WI38 (cell line): ENCODE measurements at regions not wholly inside any gene's neighbourhood (a gene's known extent, or its start where the extent isn't known, plus 50 kb on each side); places are given as distances from the start of the nearest gene placed in this dataset.

Experiments used
- H3K4me3 ChIP-seq: 2 replicates; pipeline ENCODE4 v1.5.1; 2011; ENCODE audit warnings: low read depth, mild to moderate bottlenecking, control low read depth, low read length
- CTCF ChIP-seq: IDR thresholded peaks from 2 replicates; pipeline ENCODE4 v1.5.1; 2012; ENCODE audit warnings: low read depth, mild to moderate bottlenecking, control low read depth, low read length

GRCh38 chr6:119978274-119978889 is 628.8 kb upstream of the MAN1A1 start:
- H3K4me3 ChIP-seq = no peak overlapping the region
- no peak for TF ChIP-seq CTCF

- no peak for TF ChIP-seq CTCF
- no peak overlapping the region for H3K4me3 ChIP-seq
These were observed 625.0 kb upstream of the MAN1A1 start for GRCh38 chr6:119974430-119975159.

- TF ChIP-seq CTCF = no peak
- no peak overlapping the region for H3K4me3 ChIP-seq
These were observed 616.9 kb upstream of the MAN1A1 start for GRCh38 chr6:119966484-119966883.

GRCh38 chr6:119965900-119966299 is 616.3 kb upstream of the MAN1A1 start:
- no peak overlapping the region for H3K4me3 ChIP-seq
- no peak for TF ChIP-seq CTCF

GRCh38 chr6:119965008-119965407 is 615.4 kb upstream of the MAN1A1 start:
- no peak for TF ChIP-seq CTCF
- no peak overlapping the region for H3K4me3 ChIP-seq

GRCh38 chr6:119962505-119962904 is 612.9 kb upstream of the MAN1A1 start:
- TF ChIP-seq CTCF = no peak
- no peak overlapping the region for H3K4me3 ChIP-seq

- H3K4me3 ChIP-seq = no peak overlapping the region
These were observed 611.9 kb upstream of the MAN1A1 start for GRCh38 chr6:119961450-119961849.

More at GRCh38 chr6:119961450-119961849, 611.9 kb upstream of the MAN1A1 start:
- no peak for TF ChIP-seq CTCF
